Fibroblast of lung (primary cell): ENCODE measurements at regions not wholly inside any gene's neighbourhood (a gene's known extent, or its start where the extent isn't known, plus 50 kb on each side); places are given as distances from the start of the nearest gene placed in this dataset.

ENCODE experiments used
- DNase-seq, 2 donors: peaks; one replicate each; pipeline versions ENCODE4 v3.0.0 to v3.0.0-alpha.2; 2010; ENCODE audit warnings: low read depth in 2 of 2
- H2AFZ ChIP-seq: 2 replicates; pipeline ENCODE4 v1.5.1; 2012; ENCODE audit warnings: low read length, control low read depth, inconsistent platforms
- H3K27ac ChIP-seq: 2 replicates; pipeline ENCODE4 v1.5.1; 2011; ENCODE audit warnings: low read length, control low read depth; ENCODE audit not compliant: insufficient read depth
- H3K27me3 ChIP-seq: 2 replicates; pipeline ENCODE4 v1.5.1; 2011; ENCODE audit warnings: mild to moderate bottlenecking, low read length; ENCODE audit not compliant: control insufficient read depth, insufficient read depth
- H3K36me3 ChIP-seq: 2 replicates; pipeline ENCODE4 v1.5.1; 2011; ENCODE audit warnings: low read length; ENCODE audit not compliant: control insufficient read depth, insufficient read depth
- H3K4me1 ChIP-seq: 2 replicates; pipeline ENCODE4 v1.5.1; 2011; ENCODE audit warnings: low read length; ENCODE audit not compliant: control insufficient read depth, insufficient read depth; ENCODE audit errors: extremely low read depth
- H3K4me2 ChIP-seq: 2 replicates; pipeline ENCODE4 v1.5.1; 2011; ENCODE audit warnings: low read length, control low read depth; ENCODE audit not compliant: insufficient read depth; ENCODE audit errors: extremely low read depth
- H3K4me3 ChIP-seq, 4 experiments: fragments of 200-600 bp in 1 of 4; sonication (generic) in 1 of 4; replicated peaks in 1 of 4; 2 replicates each; pipeline ENCODE4 v1.5.1; 2011 to 2016; ENCODE audit warnings: low read length in 4 of 4, low read depth in 3 of 4, mild to moderate bottlenecking in 3 of 4, control low read depth in 2 of 4, inconsistent platforms in 1 of 4, mixed read lengths in 1 of 4; ENCODE audit not compliant: insufficient read depth in 1 of 4; ENCODE audit errors: control extremely low read depth in 1 of 4
- H3K79me2 ChIP-seq: 2 replicates; pipeline ENCODE4 v1.5.1; 2012; ENCODE audit warnings: mild to moderate bottlenecking, low read length, inconsistent platforms; ENCODE audit not compliant: control insufficient read depth, insufficient read depth
- H3K9ac ChIP-seq: 2 replicates; pipeline ENCODE4 v1.5.1; 2011; ENCODE audit warnings: mild to moderate bottlenecking, low read length, control low read depth; ENCODE audit not compliant: insufficient read depth
- H3K9me3 ChIP-seq: 2 replicates; pipeline ENCODE4 v1.5.1; 2012; ENCODE audit warnings: low read depth, low read length; ENCODE audit not compliant: control insufficient read depth, insufficient read depth
- H4K20me1 ChIP-seq: 2 replicates; pipeline ENCODE4 v1.5.1; 2011; ENCODE audit warnings: low read length; ENCODE audit not compliant: control insufficient read depth, insufficient read depth; ENCODE audit errors: extremely low read depth
- CTCF ChIP-seq, 2 donors: IDR thresholded peaks in 1 of 2; conservative IDR thresholded peaks in 1 of 2; 1 replicate in 1 of 2; 2 replicates in 1 of 2; pipeline ENCODE4 v1.5.1; 2011 to 2012; ENCODE audit warnings: low read length in 2 of 2, control low read depth in 1 of 2, inconsistent platforms in 1 of 2, low read depth in 1 of 2, mild to moderate bottlenecking in 1 of 2
- EZH2 ChIP-seq: IDR thresholded peaks from 2 replicates; pipeline ENCODE4 v1.5.1; 2012; ENCODE audit warnings: low read length, control low read depth, mild to moderate bottlenecking; ENCODE audit errors: missing control alignments

- Histone ChIP-seq H2AFZ (no peak overlapping the region), H3K9ac (no peak overlapping the region), H3K27me3 (no peaks in the 10 kb centered on the region), H3K36me3 (no peaks in the 10 kb centered on the region), H3K79me2 (no peaks in the 10 kb centered on the region), H3K27ac (no peak overlapping the region), H3K4me1 (no peaks in the 10 kb centered on the region), H3K4me3 (no peak overlapping the region), H4K20me1 (no peaks in the 10 kb centered on the region), H3K9me3 (no peaks in the 10 kb centered on the region), H3K4me2 (no peak overlapping the region)
- TF ChIP-seq CTCF (conservative IDR thresholded peaks at IDR 0.05 in 1 of 2, IDR thresholded peaks at IDR 0.05 in 1 of 2; ENCODE audit: low read depth in 1 of 2, low read length in 2 of 2) = no peak
- TF ChIP-seq EZH2 = no peak
- DNase-seq = no peak
These were observed 1972.1 kb downstream of the MAT2B start for GRCh38 chr5:165477546-165477945.

- DNase-seq = peak; percentile 43 to 82
- H3K4me1 ChIP-seq = no peaks in the 10 kb centered on the region
- H3K27ac ChIP-seq = no peak overlapping the region
- H3K9me3 ChIP-seq = no peaks in the 10 kb centered on the region
- H3K4me3 ChIP-seq = no peak overlapping the region
- H3K4me2 ChIP-seq = no peak overlapping the region
- no peaks in the 10 kb centered on the region for H3K79me2 ChIP-seq
- no peak overlapping the region for H2AFZ ChIP-seq
- H3K27me3 ChIP-seq = no peaks in the 10 kb centered on the region
- H3K36me3 ChIP-seq = no peaks in the 10 kb centered on the region
- TF ChIP-seq EZH2 = no peak
- no peak for TF ChIP-seq CTCF (conservative IDR thresholded peaks at IDR 0.05 in 1 of 2, IDR thresholded peaks at IDR 0.05 in 1 of 2; ENCODE audit: low read depth in 1 of 2, low read length in 2 of 2)
- H3K9ac ChIP-seq = no peak overlapping the region
- H4K20me1 ChIP-seq = no peaks in the 10 kb centered on the region
These were observed 1990.5 kb downstream of the MAT2B start for GRCh38 chr5:165495829-165496380.

- no peaks in the 10 kb centered on the region for H4K20me1 ChIP-seq
- no peaks in the 10 kb centered on the region for H3K27me3 ChIP-seq
- no peak for TF ChIP-seq EZH2
- H2AFZ ChIP-seq = no peak overlapping the region
- no peak overlapping the region for H3K4me3 ChIP-seq
- H3K4me2 ChIP-seq = no peak overlapping the region
- no peak overlapping the region for H3K9ac ChIP-seq
- DNase-seq = peak; percentile 13 to 17
- H3K9me3 ChIP-seq = no peaks in the 10 kb centered on the region
- H3K36me3 ChIP-seq = no peaks in the 10 kb centered on the region
- no peak overlapping the region for H3K27ac ChIP-seq
- H3K4me1 ChIP-seq = no peaks in the 10 kb centered on the region
- H3K79me2 ChIP-seq = no peaks in the 10 kb centered on the region
These were observed 1992.3 kb downstream of the MAT2B start for GRCh38 chr5:165497707-165498106.
